ENCODE measurements at regions not wholly inside any gene's neighbourhood (a gene's known extent, or its start where the extent isn't known, plus 50 kb on each side); places are given as distances from the start of the nearest gene placed in this dataset.

DNA sequence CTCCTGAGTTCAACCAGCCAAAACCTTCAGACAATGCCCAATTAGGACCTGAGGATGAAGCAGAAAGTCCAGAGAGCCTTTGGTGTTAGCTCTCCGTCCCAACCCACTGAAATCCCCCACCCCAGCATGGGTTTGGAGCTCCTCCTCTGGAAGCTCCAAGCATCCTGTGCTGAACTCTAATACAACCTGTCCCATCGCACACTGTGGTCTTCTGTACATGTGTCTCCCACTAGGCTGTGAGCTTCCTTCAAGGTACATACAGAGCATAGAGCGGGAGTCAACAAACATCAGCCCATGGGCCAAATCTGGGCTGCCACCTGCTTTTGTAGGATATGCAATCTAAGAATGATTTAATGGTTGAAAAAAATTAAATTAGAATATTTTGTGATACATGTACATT, 166.5 kb downstream of the LSM5 start:
- no peak for TF ChIP-seq FOXM1 (IDR thresholded peaks at IDR 0.05; ENCODE audit: borderline replicate concordance, low read depth)
- no peak for TF ChIP-seq TEAD4 (IDR thresholded peaks at IDR 0.05)
- no peak for TF ChIP-seq EP300 (IDR thresholded peaks at IDR 0.05; ENCODE audit: borderline replicate concordance)

DNA sequence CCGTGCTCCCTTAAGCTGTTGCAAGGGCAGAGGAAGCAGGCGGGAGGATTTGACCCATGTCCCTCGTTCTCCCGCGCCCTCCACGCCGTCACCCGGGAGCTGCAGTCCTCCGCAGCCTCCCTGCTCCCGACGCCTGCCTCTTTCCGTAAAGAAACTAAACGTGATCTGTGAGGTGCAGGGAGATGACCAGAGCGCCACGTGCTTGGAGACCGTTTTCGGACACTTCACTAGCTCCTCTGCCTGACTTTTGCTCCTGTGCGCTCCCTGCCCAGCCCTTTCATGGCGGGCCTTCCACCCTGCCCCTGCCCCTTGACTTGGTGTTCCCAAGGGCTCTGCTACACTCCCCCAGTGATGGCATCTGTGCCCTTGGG, 171.2 kb downstream of the LSM5 start:
- no peak for TF ChIP-seq TAF1 (IDR thresholded peaks at IDR 0.05; ENCODE audit: low read depth)
- TF ChIP-seq, protein P1, sequence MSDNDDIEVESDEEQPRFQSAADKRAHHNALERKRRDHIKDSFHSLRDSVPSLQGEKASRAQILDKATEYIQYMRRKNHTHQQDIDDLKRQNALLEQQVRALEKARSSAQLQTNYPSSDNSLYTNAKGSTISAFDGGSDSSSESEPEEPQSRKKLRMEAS (IDR thresholded peaks at IDR 0.05), result no peak
- no peak for TF ChIP-seq CREB1 (IDR thresholded peaks at IDR 0.05; ENCODE audit: low read depth)
- TF ChIP-seq TEAD4 (IDR thresholded peaks at IDR 0.05), result no peak
- TF ChIP-seq ZBTB7A (IDR thresholded peaks at IDR 0.05; ENCODE audit: low read depth), result no peak
- no peak for TF ChIP-seq RAD21 (IDR thresholded peaks at IDR 0.05; ENCODE audit: low read depth)
- TF ChIP-seq, protein P2, sequence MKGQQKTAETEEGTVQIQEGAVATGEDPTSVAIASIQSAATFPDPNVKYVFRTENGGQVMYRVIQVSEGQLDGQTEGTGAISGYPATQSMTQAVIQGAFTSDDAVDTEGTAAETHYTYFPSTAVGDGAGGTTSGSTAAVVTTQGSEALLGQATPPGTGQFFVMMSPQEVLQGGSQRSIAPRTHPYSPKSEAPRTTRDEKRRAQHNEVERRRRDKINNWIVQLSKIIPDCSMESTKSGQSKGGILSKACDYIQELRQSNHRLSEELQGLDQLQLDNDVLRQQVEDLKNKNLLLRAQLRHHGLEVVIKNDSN (IDR thresholded peaks at IDR 0.05), result no peak
- no peak for TF ChIP-seq YY1 (IDR thresholded peaks at IDR 0.05; ENCODE audit: low read depth)
- TF ChIP-seq NFIC (IDR thresholded peaks at IDR 0.05), result no peak
- no peak for TF ChIP-seq CEBPB (IDR thresholded peaks at IDR 0.05)
- TF ChIP-seq EP300 (IDR thresholded peaks at IDR 0.05; ENCODE audit: borderline replicate concordance), result no peak
- TF ChIP-seq FOXM1 (IDR thresholded peaks at IDR 0.05; ENCODE audit: borderline replicate concordance, low read depth), result no peak
- TF ChIP-seq, protein P3, sequence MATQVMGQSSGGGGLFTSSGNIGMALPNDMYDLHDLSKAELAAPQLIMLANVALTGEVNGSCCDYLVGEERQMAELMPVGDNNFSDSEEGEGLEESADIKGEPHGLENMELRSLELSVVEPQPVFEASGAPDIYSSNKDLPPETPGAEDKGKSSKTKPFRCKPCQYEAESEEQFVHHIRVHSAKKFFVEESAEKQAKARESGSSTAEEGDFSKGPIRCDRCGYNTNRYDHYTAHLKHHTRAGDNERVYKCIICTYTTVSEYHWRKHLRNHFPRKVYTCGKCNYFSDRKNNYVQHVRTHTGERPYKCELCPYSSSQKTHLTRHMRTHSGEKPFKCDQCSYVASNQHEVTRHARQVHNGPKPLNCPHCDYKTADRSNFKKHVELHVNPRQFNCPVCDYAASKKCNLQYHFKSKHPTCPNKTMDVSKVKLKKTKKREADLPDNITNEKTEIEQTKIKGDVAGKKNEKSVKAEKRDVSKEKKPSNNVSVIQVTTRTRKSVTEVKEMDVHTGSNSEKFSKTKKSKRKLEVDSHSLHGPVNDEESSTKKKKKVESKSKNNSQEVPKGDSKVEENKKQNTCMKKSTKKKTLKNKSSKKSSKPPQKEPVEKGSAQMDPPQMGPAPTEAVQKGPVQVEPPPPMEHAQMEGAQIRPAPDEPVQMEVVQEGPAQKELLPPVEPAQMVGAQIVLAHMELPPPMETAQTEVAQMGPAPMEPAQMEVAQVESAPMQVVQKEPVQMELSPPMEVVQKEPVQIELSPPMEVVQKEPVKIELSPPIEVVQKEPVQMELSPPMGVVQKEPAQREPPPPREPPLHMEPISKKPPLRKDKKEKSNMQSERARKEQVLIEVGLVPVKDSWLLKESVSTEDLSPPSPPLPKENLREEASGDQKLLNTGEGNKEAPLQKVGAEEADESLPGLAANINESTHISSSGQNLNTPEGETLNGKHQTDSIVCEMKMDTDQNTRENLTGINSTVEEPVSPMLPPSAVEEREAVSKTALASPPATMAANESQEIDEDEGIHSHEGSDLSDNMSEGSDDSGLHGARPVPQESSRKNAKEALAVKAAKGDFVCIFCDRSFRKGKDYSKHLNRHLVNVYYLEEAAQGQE (IDR thresholded peaks at IDR 0.05; ENCODE audit: low read depth), result no peak
- no peak for TF ChIP-seq TCF12 (IDR thresholded peaks at IDR 0.05; ENCODE audit: low read depth)
- no peak for TF ChIP-seq EGR1 (IDR thresholded peaks at IDR 0.05)

DNA sequence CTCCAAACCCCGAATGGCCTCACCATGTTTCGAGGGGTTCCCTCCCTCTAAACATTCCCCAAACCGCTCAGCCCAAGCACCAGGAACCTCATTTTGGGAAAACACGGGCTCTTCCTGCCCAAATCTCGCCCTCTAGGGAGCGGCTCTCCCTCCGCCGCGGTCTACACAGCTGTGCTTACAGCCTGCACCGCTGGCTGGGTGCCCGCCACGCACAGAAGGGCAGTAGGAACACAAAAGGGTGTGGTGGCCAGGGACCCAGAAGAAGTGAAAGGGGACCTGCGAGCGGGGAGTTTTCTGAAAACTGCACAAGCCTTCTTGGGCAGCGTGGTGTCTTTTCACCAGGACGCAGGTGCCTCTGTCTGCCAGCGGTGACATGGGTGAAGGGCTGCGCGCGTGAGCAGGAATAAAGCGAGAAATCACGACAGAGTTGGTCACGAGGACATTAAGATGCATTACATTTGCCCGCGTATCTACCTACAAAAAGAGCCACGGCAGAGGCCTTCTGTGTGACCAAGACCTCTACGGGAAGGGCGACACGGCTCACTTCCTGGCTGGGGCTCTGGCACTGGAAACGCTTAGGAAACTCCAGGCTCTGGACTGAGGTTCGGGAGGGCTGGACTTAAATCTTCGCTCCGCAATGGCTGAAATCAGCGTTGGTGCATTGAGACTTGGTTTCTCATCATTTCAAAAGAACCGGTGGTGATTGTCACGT, 171.7 kb downstream of the LSM5 start:
- no peak for TF ChIP-seq YY1 (IDR thresholded peaks at IDR 0.05; ENCODE audit: low read depth)
- TF ChIP-seq CEBPB (IDR thresholded peaks at IDR 0.05), result no peak
- no peak for TF ChIP-seq RAD21 (IDR thresholded peaks at IDR 0.05; ENCODE audit: low read depth)
- TF ChIP-seq EP300 (IDR thresholded peaks at IDR 0.05; ENCODE audit: borderline replicate concordance), result no peak
- TF ChIP-seq FOXM1 (IDR thresholded peaks at IDR 0.05; ENCODE audit: borderline replicate concordance, low read depth), result no peak
- no peak for TF ChIP-seq TAF1 (IDR thresholded peaks at IDR 0.05; ENCODE audit: low read depth)
- no peak for TF ChIP-seq ZBTB7A (IDR thresholded peaks at IDR 0.05; ENCODE audit: low read depth)
- TF ChIP-seq NFIC (IDR thresholded peaks at IDR 0.05), result no peak
- no peak for TF ChIP-seq EGR1 (IDR thresholded peaks at IDR 0.05)
- TF ChIP-seq, protein P2 (IDR thresholded peaks at IDR 0.05), result no peak
- TF ChIP-seq CREB1 (IDR thresholded peaks at IDR 0.05; ENCODE audit: low read depth), result no peak
- TF ChIP-seq TCF12 (IDR thresholded peaks at IDR 0.05; ENCODE audit: low read depth), result no peak
- TF ChIP-seq TEAD4 (IDR thresholded peaks at IDR 0.05), result no peak
- TF ChIP-seq, protein P1 (IDR thresholded peaks at IDR 0.05), result no peak

DNA sequence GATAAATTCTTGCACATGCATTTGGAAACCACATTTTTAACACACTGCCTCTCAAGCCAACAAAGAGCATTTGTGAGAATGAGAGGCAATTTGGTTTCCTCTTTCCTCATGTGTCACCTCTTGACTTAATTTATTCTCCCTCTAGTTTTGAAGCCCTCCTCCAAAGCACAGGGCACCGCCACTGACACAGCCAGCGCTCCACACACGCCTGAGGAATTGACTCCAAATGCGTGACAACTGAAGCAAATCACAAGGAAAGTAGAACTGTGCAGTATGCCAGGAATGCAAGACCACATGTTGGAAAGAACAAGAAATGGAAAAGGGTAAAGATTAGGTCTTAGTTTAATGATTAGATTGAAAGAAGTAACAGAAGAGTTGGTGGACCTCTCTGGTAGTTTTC, 173.3 kb downstream of the LSM5 start:
- TF ChIP-seq, protein P2 (IDR thresholded peaks at IDR 0.05), result no peak

DNA sequence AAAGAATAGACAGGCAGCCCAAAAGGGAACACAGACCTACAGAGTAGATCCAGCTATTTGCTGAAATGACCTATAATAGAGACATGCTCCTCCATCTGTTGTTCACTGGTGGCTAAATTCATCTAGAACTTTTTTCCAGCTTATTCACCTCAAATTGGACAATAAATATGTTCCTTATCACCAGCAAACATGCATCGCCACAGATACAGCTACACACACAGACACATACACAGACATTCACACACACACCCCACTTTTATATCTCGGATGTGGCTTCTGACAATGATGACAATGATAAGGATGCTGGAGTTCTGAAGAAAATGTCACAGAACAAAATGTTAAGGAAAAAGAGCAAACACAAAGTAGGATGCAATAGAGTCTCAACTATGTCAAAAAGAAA, 175.4 kb downstream of the LSM5 start:
- TF ChIP-seq TEAD4 (IDR thresholded peaks at IDR 0.05) (no peak), ZBTB7A (IDR thresholded peaks at IDR 0.05; ENCODE audit: low read depth) (no peak), CREB1 (IDR thresholded peaks at IDR 0.05; ENCODE audit: low read depth) (no peak), EGR1 (IDR thresholded peaks at IDR 0.05) (no peak), NFIC (IDR thresholded peaks at IDR 0.05) (no peak), RAD21 (IDR thresholded peaks at IDR 0.05; ENCODE audit: low read depth) (no peak), YY1 (IDR thresholded peaks at IDR 0.05; ENCODE audit: low read depth) (no peak), FOXM1 (IDR thresholded peaks at IDR 0.05; ENCODE audit: borderline replicate concordance, low read depth) (no peak), TCF12 (IDR thresholded peaks at IDR 0.05; ENCODE audit: low read depth) (no peak), EP300 (IDR thresholded peaks at IDR 0.05; ENCODE audit: borderline replicate concordance) (no peak), CEBPB (IDR thresholded peaks at IDR 0.05) (no peak)
- TF ChIP-seq, protein P1 (IDR thresholded peaks at IDR 0.05), result no peak
- TF ChIP-seq, protein P2 (IDR thresholded peaks at IDR 0.05), result no peak
- TF ChIP-seq, protein P3 (IDR thresholded peaks at IDR 0.05; ENCODE audit: low read depth), result no peak

All from Ishikawa (cell line).